DND-41 (cell line): ENCODE measurements at regions not wholly inside any gene's neighbourhood (a gene's known extent, or its start where the extent isn't known, plus 50 kb on each side); places are given as distances from the start of the nearest gene placed in this dataset.

Experiments
- ATAC-seq: fragments of 200-7000 bp; cut with Tn5 transposase; 3 replicates; pipeline ENCODE4 v1.9.1; 2021; ENCODE audit warnings: low read depth; ENCODE audit not compliant: insufficient read depth
- DNase-seq: peaks from one replicate; pipeline ENCODE4 v3.0.0-alpha.2; 2020
- H2AFZ ChIP-seq: 2 replicates; pipeline ENCODE4 v1.6.0; 2012; ENCODE audit warnings: low read depth, low read length
- H3K27ac ChIP-seq: 2 replicates; pipeline ENCODE4 v1.5.1; 2012; ENCODE audit warnings: low read length, inconsistent platforms
- H3K27me3 ChIP-seq: fragments of 200-600 bp; sonication (generic); 2 replicates; pipeline ENCODE4 v1.6.0; 2012; ENCODE audit warnings: low read length, mild to moderate bottlenecking, inconsistent platforms; ENCODE audit not compliant: insufficient read depth, poor library complexity
- H3K36me3 ChIP-seq: 2 replicates; pipeline ENCODE4 v1.5.1; 2012; ENCODE audit warnings: low read length, inconsistent platforms; ENCODE audit not compliant: insufficient read depth
- H3K4me1 ChIP-seq: 2 replicates; pipeline ENCODE4 v1.5.1; 2012; ENCODE audit warnings: mild to moderate bottlenecking, low read length; ENCODE audit not compliant: insufficient read depth
- H3K4me2 ChIP-seq: 2 replicates; pipeline ENCODE4 v1.6.0; 2012; ENCODE audit warnings: mild to moderate bottlenecking, moderate library complexity, low read length, inconsistent platforms; ENCODE audit not compliant: insufficient read depth
- H3K4me3 ChIP-seq, 2 experiments: fragments of 200-600 bp in 1 of 2; shearing (Covaris generic) in 1 of 2; 2 replicates each; pipeline ENCODE4 v1.5.1; 2012 to 2016; ENCODE audit warnings: inconsistent platforms in 2 of 2, low read length in 2 of 2, mild to moderate bottlenecking in 2 of 2, low read depth in 1 of 2, moderate library complexity in 1 of 2
- H3K79me2 ChIP-seq: 2 replicates; pipeline ENCODE4 v1.6.0; 2012; ENCODE audit warnings: low read length, inconsistent platforms; ENCODE audit not compliant: insufficient read depth
- H3K9ac ChIP-seq: 2 replicates; pipeline ENCODE4 v1.6.0; 2012; ENCODE audit warnings: low read depth, mild to moderate bottlenecking, inconsistent platforms, low read length, moderate library complexity
- H3K9me3 ChIP-seq: 2 replicates; pipeline ENCODE4 v1.5.1; 2012; ENCODE audit warnings: low read length, moderate library complexity, mild to moderate bottlenecking, inconsistent platforms; ENCODE audit not compliant: insufficient read depth, severe bottlenecking
- H4K20me1 ChIP-seq: 2 replicates; pipeline ENCODE4 v1.6.0; 2012; ENCODE audit warnings: low read length; ENCODE audit not compliant: insufficient read depth
- CTCF ChIP-seq: IDR thresholded peaks from 2 replicates; pipeline ENCODE4 v1.5.1; 2012; ENCODE audit warnings: borderline replicate concordance, low read length, moderate library complexity, mild to moderate bottlenecking; ENCODE audit not compliant: poor library complexity, severe bottlenecking; ENCODE audit errors: extremely low read depth
- EZH2 ChIP-seq: IDR thresholded peaks from 3 replicates; pipeline ENCODE4 v1.6.1; 2012; ENCODE audit warnings: borderline replicate concordance, low read depth, mild to moderate bottlenecking, moderate library complexity, low read length, inconsistent platforms; ENCODE audit not compliant: severe bottlenecking

DNA sequence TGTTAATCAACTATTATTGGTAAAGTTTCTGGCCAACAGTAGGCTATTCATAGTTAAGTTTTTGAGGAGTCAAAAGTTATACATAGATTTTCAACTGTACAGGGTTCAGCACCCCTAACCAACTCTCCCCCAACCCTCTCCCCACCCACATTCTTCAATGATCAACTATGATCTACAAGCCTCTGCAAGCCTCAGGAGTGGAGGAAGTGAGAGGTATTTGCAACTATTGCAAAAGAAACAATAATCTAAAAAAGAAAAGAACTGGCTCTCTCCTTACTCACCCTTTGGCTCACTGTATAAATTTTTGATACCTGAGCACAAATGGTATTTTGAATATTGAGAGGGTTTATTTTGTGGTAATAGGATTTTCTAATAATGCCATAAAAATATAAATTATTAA, 179.8 kb downstream of the IPMK start:
- Histone ChIP-seq H3K36me3 (no peaks in the 10 kb centered on the region), H3K9ac (no peak overlapping the region), H3K27ac (no peak overlapping the region), H3K27me3 (no peaks in the 10 kb centered on the region), H2AFZ (no peak overlapping the region), H3K9me3 (no peaks in the 10 kb centered on the region), H3K79me2 (no peaks in the 10 kb centered on the region), H4K20me1 (no peaks in the 10 kb centered on the region), H3K4me3 (no peak overlapping the region), H3K4me2 (no peak overlapping the region), H3K4me1 (no peaks in the 10 kb centered on the region)
- DNase-seq (no peak), ATAC-seq (no peak)
- no peak for TF ChIP-seq EZH2
- TF ChIP-seq CTCF, result no peak

DNA sequence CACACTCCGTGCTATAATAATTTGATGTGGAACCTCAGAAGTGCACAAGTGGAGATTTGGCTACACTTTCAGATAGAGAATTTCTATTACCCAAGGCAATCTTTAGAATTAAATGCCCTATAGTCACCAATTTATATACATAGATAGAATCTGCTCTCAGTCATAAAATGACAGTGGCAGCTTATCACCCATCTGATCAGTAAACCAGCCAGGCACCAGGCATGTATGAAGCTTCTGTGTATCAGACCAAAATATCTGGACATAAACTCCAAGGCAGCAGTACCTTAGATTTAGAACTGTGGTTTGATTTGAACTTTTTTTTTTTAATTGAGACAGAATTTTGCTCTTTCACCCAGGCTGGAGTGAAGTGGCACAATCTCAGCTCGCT, 180.9 kb downstream of the IPMK start:
- ATAC-seq, result no peak
- Histone ChIP-seq H3K27me3 (no peaks in the 10 kb centered on the region), H4K20me1 (no peaks in the 10 kb centered on the region), H3K4me1 (no peaks in the 10 kb centered on the region), H3K79me2 (no peaks in the 10 kb centered on the region), H3K9ac (no peak overlapping the region), H3K27ac (no peak overlapping the region), H3K4me2 (no peak overlapping the region), H2AFZ (no peak overlapping the region), H3K36me3 (no peaks in the 10 kb centered on the region), H3K9me3 (no peaks in the 10 kb centered on the region), H3K4me3 (no peak overlapping the region)
- no peak for DNase-seq
- TF ChIP-seq CTCF (no peak), EZH2 (no peak)

DNA sequence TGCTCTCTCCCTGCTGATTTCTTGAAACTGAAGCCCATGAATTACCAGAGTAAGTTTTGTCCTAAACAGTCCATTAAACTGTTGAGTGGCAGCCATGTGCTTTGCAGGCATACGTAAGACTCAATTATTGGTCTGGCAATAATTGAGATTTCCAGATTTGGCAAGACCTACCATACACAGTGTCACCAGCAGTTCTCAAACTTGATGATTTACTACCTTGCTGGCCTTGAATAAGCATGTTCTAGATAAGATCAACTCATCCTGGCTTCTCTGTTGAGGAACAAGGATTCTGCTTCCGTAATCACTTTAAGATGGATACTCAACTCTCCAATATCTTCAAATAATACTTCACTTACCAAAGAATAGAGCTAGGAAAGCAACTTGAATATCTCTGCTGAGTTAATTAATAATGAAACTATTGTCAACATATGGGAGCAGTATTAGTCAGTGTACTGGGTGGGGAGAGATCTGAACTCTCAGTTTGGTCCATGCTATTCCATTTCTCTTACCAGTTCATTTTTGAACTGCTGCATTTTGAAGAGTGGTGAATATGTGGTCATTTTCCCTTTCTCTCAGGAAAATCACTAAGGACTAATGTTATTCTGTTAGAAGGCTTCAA, 181.4 kb downstream of the IPMK start:
- Histone ChIP-seq H3K27me3 (no peaks in the 10 kb centered on the region), H3K27ac (no peak overlapping the region), H3K4me1 (no peaks in the 10 kb centered on the region), H3K4me2 (no peak overlapping the region), H3K36me3 (no peaks in the 10 kb centered on the region), H3K79me2 (no peaks in the 10 kb centered on the region), H3K9ac (no peak overlapping the region), H4K20me1 (no peaks in the 10 kb centered on the region), H2AFZ (no peak overlapping the region), H3K4me3 (no peak overlapping the region), H3K9me3 (no peaks in the 10 kb centered on the region)
- TF ChIP-seq EZH2 (no peak), CTCF (no peak)
- DNase-seq (no peak), ATAC-seq (no peak)

GRCh38 chr10:58082248-58082647, 185.4 kb downstream of the IPMK start:
- TF ChIP-seq CTCF (no peak), EZH2 (no peak)
- no peak overlapping the region for H3K4me3 ChIP-seq
- H3K27ac ChIP-seq, result no peak overlapping the region
- no peak for DNase-seq
- no peak overlapping the region for H3K9ac ChIP-seq
- H3K27me3 ChIP-seq, result no peaks in the 10 kb centered on the region
- H3K79me2 ChIP-seq, result no peaks in the 10 kb centered on the region
- no peaks in the 10 kb centered on the region for H3K9me3 ChIP-seq
- H3K4me1 ChIP-seq, result no peaks in the 10 kb centered on the region
- no peak for ATAC-seq
- no peak overlapping the region for H3K4me2 ChIP-seq
- no peaks in the 10 kb centered on the region for H3K36me3 ChIP-seq
- no peaks in the 10 kb centered on the region for H4K20me1 ChIP-seq
- H2AFZ ChIP-seq, result no peak overlapping the region
